Lower leg skin (tissue), 4 donors: ENCODE measurements at regions not wholly inside any gene's neighbourhood (a gene's known extent, or its start where the extent isn't known, plus 50 kb on each side); places are given as distances from the start of the nearest gene placed in this dataset.
"Not testable (repeated sequence)": the region's sequence is repeated elsewhere in the genome, so short reads cannot be mapped to it uniquely, and the experiment has no call there.

ENCODE experiments used
- DNase-seq, 2 donors: peaks; one replicate each; pipeline ENCODE4 v3.0.0-alpha.2; 2019; ENCODE audit warnings: low spot score in 2 of 2
- H3K4me3 ChIP-seq: fragments of 200-600 bp; sonication (generic); 2 replicates; pipeline ENCODE4 v1.5.1; 2017; ENCODE audit warnings: mild to moderate bottlenecking, low read depth; ENCODE audit not compliant: poor library complexity, severe bottlenecking
- CTCF ChIP-seq, 3 donors: fragments of 450-650 bp; IDR thresholded peaks; one replicate each; pipeline ENCODE4 v1.5.1; 2016; ENCODE audit warnings: antibody characterized with exemption in 3 of 3, mild to moderate bottlenecking in 3 of 3, moderate library complexity in 2 of 3
- POLR2A ChIP-seq, 2 donors: fragments of 450-650 bp; IDR thresholded peaks; one replicate each; pipeline ENCODE4 v1.6.1; 2016 to 2017; ENCODE audit warnings: antibody characterized with exemption in 2 of 2, mild to moderate bottlenecking in 1 of 2, moderate library complexity in 1 of 2
- WGBS, 2 donors: methylation state at CpG; one replicate each; pipeline ENCODE4 v1.1.5; 2018; 5-methylcytosine and 5-hydroxymethylcytosine counted together
- intact Hi-C: fragments of 100-400 bp; cut with DNase I; formaldehyde crosslinking; loops from one replicate; pipeline ENCODE4 v1.15.0; 2023; ENCODE audit warnings: low total_unique reads

- 73 to 85% methylated on average over 2 of the region's 2 CpGs for WGBS, 2 donors
- no peak for TF ChIP-seq POLR2A (IDR thresholded peaks at IDR 0.05)
- no peak for TF ChIP-seq CTCF (IDR thresholded peaks at IDR 0.05)
- no peak for DNase-seq
- H3K4me3 ChIP-seq, result no peak overlapping the region
- intact Hi-C loops, result no loop called here
Measured at GRCh38 chr5:56406838-56407237, 173.7 kb upstream of the ANKRD55 start.

DNA sequence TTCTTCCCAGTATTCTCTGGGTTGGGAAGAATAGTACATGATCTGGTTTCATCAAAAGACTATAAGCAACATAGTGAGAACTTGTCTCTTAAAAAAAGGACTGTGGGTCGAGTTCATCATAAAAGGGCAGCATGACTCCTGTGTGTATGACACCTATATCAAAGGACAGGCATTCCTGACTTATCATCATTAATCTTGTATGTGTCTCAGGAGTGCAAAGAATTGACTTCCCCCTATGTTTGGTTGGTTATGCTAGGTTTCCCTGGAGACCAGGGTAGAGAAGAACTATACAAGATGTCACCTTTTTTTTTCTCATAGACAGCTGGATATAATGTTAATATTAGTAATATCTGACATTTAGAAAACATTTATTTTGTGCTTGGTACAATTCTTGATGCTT, 173.1 kb upstream of the ANKRD55 start:
- TF ChIP-seq CTCF (IDR thresholded peaks at IDR 0.05), result no peak
- no peak for TF ChIP-seq POLR2A (IDR thresholded peaks at IDR 0.05)
- WGBS, 2 donors, result 81 to 82% methylated on average over 1 of the region's 1 CpG
- H3K4me3 ChIP-seq, result no peak overlapping the region
- DNase-seq, result no peak
- intact Hi-C loops, result no loop called here

DNA sequence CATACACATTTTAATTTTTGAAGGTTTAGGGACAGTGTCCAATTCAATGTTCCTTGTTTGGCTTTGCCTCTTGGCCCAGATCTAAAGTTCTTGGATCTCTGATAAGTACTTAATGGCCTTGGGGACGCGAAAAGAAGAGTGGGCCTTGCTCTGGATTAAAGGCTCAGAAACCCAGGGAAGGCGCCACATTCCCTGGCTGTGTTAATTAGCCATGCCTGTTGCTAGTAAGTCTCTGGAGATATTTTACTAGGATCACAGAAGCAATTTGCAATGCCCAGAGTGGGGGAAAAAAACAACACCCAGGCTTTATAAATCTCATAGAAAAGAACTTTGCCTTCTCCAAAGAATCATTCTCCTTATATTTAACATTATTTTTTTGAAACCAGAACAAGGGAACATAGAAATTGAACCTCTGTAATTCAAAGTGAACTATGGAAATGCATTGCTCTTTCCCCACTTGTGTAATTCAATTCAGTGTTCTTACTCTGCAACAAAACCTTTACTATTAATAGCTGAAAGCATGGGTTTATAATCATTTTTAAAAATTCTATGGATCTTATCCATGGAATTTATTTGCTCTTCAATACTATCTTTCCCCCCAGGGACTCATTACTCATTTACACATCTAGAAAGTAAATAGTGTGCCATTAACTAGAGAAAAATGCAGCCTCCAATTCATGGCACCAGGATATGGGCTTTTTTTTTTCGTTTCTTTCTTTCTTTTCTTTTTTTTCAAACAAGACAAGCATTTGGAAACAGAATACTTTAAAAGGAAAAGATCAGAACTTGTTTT, 172.2 kb upstream of the ANKRD55 start:
- H3K4me3 ChIP-seq, result no peak overlapping the region
- intact Hi-C loops, result no loop called here
- TF ChIP-seq POLR2A (IDR thresholded peaks at IDR 0.05), result no peak
- no peak for TF ChIP-seq CTCF (IDR thresholded peaks at IDR 0.05)
- DNase-seq, result no peak
- WGBS, 2 donors, result 73 to 80% methylated on average over 4 of the region's 4 CpGs

GRCh38 chr5:56402266-56403220, 169.4 kb upstream of the ANKRD55 start:
- no peak for TF ChIP-seq CTCF (IDR thresholded peaks at IDR 0.05)
- TF ChIP-seq POLR2A (IDR thresholded peaks at IDR 0.05), result no peak
- no peak overlapping the region for H3K4me3 ChIP-seq
- DNase-seq, result no peak
- 57 to 58% methylated on average over 7 of the region's 7 CpGs for WGBS, 2 donors
- intact Hi-C loops, result no loop called here

- not testable (repeated sequence) for DNase-seq, H3K4me3 ChIP-seq
- 92 to 98% methylated on average over 9 to 16 of the region's 24 CpGs for WGBS, 2 donors
- intact Hi-C loops, result loop anchor here (2.0 kb wide), 1 partner anchor 49 kb away; no protein-coding TSS in a partner anchor
Measured at GRCh38 chr5:56397796-56398195, 164.7 kb upstream of the ANKRD55 start.

- DNase-seq, result no peak
- no peak overlapping the region for H3K4me3 ChIP-seq
- intact Hi-C loops, result no loop called here
- TF ChIP-seq POLR2A (IDR thresholded peaks at IDR 0.05) (no peak), CTCF (IDR thresholded peaks at IDR 0.05) (no peak)
Measured at GRCh38 chr5:56396634-56397033, 163.5 kb upstream of the ANKRD55 start.
